LNCAP (cell line): ENCODE measurements at regions not wholly inside any gene's neighbourhood (a gene's known extent, or its start where the extent isn't known, plus 50 kb on each side); places are given as distances from the start of the nearest gene placed in this dataset.

Source experiments
- TF ChIP-seq, protein P1 (sequence below): fragments of 450-650 bp; IDR thresholded peaks from 2 replicates; pipeline ENCODE4 v1.5.1; 2017; ENCODE audit warnings: mild to moderate bottlenecking

DNA sequence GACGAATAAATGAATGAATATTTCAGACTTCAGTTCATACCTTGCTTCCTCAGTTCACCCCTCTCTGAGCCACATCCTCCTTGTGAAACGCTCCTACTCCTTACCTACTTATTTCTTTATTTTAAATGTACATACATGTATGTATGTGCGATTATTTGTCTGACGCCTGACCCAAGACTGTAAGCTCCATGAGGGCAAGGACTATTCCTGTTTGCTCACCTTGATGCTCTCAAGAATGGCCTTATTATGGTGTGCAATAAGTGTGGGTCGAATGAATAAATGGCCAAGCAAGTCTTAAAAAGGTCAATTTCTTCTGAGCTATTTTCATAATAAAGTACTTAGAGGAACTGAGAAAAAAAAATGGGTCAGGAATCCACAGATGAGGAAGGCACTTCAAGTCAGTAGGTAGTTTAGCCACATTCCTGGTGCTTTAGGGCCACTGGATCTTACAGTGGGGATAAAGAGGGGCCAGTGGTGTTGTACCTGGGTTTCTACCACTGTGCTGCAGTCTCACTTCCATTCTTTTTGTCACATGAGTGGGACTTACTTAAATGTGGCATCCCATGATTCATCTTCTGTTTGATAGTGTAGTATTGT lies 74.7 kb downstream of the SDC1 start:
- TF ChIP-seq, protein P1, sequence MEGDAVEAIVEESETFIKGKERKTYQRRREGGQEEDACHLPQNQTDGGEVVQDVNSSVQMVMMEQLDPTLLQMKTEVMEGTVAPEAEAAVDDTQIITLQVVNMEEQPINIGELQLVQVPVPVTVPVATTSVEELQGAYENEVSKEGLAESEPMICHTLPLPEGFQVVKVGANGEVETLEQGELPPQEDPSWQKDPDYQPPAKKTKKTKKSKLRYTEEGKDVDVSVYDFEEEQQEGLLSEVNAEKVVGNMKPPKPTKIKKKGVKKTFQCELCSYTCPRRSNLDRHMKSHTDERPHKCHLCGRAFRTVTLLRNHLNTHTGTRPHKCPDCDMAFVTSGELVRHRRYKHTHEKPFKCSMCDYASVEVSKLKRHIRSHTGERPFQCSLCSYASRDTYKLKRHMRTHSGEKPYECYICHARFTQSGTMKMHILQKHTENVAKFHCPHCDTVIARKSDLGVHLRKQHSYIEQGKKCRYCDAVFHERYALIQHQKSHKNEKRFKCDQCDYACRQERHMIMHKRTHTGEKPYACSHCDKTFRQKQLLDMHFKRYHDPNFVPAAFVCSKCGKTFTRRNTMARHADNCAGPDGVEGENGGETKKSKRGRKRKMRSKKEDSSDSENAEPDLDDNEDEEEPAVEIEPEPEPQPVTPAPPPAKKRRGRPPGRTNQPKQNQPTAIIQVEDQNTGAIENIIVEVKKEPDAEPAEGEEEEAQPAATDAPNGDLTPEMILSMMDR = no peak

DNA sequence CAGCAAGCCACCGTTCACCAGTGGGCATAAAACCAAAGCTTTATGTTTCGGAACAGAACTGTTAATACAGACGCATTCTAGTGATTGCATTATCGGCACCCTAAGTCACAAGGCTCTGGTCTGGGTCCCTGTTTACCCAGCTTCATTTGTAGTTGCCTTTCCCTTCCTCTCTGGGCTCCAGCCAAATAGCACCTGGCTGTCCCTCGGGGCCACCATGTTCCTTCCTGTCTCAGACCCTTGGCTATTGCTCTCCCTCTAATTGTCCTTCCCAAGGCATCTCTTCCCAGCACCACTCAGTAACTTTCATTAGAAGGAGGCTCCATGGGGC lies 75.3 kb downstream of the SDC1 start:
- TF ChIP-seq, protein P1 = no peak

DNA sequence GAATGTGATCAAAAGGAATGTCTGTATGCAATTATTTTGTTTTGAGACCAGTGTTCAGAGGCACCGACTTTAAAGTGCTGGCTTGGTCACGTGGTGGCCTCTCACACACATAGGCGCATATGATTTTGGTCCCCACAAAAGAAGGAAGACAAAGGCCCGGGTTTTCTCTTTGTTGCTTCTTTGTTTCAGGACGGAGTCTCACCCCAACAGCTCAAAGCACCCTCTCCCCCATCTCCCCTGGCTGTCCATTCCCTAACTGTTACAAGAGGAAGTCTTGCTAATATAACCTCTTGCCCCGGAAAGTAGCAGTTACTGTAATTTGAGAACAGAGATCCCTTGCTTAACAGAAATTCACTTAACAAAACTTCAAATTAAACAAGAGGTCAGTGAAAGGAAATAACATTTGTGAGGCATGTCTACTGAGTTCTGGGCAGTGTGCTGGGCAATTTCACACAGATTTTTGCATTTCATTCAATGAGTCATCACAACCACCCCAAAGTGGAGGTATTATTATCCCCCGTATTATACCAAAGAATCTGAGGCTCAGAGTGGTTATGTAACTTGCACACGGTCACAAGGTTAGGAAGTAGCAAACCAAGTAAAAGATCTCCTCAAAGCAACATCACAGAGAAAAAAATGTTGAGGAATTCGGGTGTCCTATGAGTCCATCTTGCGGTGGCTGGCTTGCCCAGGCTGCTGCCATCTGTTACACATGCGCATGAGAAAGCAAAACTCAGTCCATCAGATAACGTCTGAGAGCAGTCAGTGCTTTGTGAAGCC lies 75.8 kb downstream of the SDC1 start:
- TF ChIP-seq, protein P1 = no peak

DNA sequence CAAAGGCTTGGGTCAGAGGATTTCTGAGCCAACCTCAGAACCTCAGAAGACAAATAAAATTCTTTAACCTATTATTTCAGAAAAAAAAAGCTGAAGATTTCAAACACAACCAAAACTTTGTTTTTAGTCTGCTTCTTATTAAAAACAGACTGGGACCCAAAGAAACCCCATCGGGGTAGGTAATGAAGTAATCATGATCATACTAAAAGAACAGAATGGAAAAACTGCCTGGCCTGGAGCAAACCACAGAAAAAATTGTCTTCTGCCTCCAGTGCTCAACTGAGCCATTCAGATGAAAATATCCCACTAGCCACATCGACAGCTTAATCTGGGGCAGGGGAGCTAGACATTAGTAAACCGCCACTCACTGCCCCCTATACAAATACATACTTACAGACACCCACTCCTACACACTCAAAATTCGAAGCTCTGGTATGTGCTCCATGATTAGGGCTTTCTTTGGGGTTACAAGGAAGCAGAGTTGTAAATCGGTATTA lies 76.5 kb downstream of the SDC1 start:
- TF ChIP-seq, protein P1 = no peak

DNA sequence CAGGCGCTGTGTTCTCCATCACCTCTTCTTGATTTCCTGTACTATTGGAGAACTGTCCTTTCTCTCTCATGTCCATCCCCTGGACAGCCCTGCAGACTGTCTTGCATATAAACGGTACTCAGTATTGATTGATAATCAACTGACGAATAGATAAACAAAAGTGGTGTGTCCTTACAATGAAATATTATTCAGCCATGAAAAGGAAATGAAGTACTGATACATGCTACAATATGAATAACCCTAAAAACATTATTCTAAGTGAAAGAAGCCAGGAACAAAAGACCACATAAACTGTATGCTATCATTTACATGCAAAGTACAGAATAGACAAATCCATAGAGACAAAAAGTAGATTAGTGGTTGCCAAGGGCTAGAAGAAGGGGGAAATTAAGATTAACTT lies 77.6 kb downstream of the SDC1 start:
- TF ChIP-seq, protein P1 = no peak

DNA sequence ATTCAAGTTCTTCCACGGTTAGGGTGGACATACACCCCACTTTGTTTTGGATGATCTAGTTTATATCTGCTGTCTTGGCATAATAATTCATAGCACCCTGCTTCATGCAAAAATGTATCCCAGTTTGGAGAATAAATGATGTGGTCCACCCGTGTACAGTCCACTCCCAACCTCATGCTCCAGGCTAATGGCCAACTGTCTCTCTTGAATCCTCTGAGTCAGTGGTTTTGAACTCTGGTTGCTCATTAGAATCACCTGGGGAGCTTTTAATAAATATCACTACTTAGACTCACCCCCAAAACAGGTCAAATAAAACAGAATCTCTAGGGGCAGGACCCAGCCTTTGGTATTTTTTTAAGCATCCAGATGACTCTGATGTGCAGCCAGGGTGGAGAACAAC lies 78.5 kb downstream of the SDC1 start:
- TF ChIP-seq, protein P1 = no peak

DNA sequence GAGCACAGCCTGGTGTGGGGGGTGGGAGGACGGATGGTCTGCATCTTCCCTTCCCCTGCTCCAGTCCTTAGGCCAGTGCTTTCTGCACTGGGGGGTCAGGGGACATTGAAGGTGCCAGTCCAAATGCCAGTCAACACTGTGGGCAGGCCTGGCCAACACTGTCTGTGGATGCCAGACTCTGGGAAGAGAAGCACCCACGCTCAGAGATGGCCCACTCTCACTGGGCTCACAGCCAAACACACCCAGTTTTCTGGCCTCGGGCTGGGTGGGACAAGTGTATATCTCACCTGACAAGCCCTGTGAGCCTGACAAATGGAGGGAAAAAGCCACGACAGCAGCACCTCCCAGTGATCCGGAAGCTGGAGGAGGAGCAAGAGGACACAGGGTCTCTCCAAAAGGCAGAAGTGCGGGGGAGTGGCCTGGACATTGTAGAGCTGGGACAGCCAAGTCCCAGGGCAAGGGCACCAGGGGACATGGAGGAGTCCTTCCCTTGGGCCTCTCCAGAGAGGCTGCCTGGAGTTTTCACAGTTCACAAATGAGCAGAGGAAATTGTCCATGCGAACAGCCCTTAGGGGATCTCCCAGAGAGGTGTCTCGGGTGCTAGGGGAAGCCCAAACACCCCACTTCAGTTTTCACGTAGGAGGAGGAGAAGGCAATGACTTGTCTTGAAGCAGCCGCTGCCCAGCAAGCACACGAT lies 79.3 kb downstream of the SDC1 start:
- TF ChIP-seq, protein P1 = no peak
